ENCODE measurements at regions not wholly inside any gene's neighbourhood (a gene's known extent, or its start where the extent isn't known, plus 50 kb on each side); places are given as distances from the start of the nearest gene placed in this dataset.

DNA sequence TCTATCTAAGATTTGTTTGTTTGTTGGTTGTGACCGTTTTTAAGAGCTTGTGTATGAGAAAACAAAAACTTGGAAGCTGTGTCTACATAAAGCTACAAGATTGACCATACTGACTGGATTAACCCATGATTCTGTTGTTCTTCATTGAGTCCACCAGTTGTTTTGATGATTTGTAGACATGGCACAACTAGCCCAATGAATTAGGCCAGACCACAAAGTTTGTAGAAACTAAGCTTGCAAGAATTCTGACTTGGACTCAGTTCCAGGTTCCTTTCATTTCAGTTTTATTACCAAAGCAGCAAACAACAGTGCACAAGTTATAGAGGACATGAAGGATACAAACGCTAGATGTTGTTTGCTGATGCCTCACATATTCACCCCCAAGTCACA, 119.3 kb downstream of the RASGEF1B start:
- ATAC-seq (ENCODE audit: low read depth), result peak; percentile 76
- DNase-seq, result peak; percentile 74
- peak overlapping the region; percentile 59; the same call in 1 of the 2 replicates for H3K18ac ChIP-seq (ENCODE audit: low read depth, low read length)
- dilution Hi-C loops (cut with HindIII; ENCODE audit: low sequenced_read_pairs, unreplicated experiment), result no loop called here
- peak overlapping the region; percentile 7; the same call in 1 of the 2 replicates for H3K14ac ChIP-seq (replicated peaks; ENCODE audit: low read depth, low read length)
- no peaks in the 10 kb centered on the region for H3K27me3 ChIP-seq (ENCODE audit: control insufficient read depth, insufficient read depth, low read length)
- TF ChIP-seq CEBPB (IDR thresholded peaks at IDR 0.05; ENCODE audit: low read depth, low read length) (no peak), POLR2A (IDR thresholded peaks at IDR 0.05; ENCODE audit: low read depth, low read length) (no peak), FOS (IDR thresholded peaks at IDR 0.05; ENCODE audit: low read depth, low read length) (no peak), MXI1 (IDR thresholded peaks at IDR 0.05; ENCODE audit: borderline replicate concordance, low read depth, low read length) (no peak), BHLHE40 (IDR thresholded peaks at IDR 0.05; ENCODE audit: low read depth, low read length) (no peak), MAFK (IDR thresholded peaks at IDR 0.05; ENCODE audit: low read depth, low read length) (no peak), SMC3 (IDR thresholded peaks at IDR 0.05; ENCODE audit: low read depth, low read length) (no peak), CHD1 (IDR thresholded peaks at IDR 0.05; ENCODE audit: low read depth, low read length) (no peak), MAZ (IDR thresholded peaks at IDR 0.05; ENCODE audit: borderline replicate concordance, low read depth, low read length) (no peak), RCOR1 (IDR thresholded peaks at IDR 0.05; ENCODE audit: insufficient replicate concordance, low read length) (no peak), NFE2L2 (IDR thresholded peaks at IDR 0.05; ENCODE audit: low read depth, low read length) (no peak), RAD21 (IDR thresholded peaks at IDR 0.05; ENCODE audit: low read length) (no peak), RFX5 (IDR thresholded peaks at IDR 0.05; ENCODE audit: low read depth, low read length) (no peak)
- TF ChIP-seq, protein P1, sequence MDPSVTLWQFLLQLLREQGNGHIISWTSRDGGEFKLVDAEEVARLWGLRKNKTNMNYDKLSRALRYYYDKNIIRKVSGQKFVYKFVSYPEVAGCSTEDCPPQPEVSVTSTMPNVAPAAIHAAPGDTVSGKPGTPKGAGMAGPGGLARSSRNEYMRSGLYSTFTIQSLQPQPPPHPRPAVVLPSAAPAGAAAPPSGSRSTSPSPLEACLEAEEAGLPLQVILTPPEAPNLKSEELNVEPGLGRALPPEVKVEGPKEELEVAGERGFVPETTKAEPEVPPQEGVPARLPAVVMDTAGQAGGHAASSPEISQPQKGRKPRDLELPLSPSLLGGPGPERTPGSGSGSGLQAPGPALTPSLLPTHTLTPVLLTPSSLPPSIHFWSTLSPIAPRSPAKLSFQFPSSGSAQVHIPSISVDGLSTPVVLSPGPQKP (IDR thresholded peaks at IDR 0.05; ENCODE audit: borderline replicate concordance, low read depth, low read length), result no peak
- TF ChIP-seq, protein P2, sequence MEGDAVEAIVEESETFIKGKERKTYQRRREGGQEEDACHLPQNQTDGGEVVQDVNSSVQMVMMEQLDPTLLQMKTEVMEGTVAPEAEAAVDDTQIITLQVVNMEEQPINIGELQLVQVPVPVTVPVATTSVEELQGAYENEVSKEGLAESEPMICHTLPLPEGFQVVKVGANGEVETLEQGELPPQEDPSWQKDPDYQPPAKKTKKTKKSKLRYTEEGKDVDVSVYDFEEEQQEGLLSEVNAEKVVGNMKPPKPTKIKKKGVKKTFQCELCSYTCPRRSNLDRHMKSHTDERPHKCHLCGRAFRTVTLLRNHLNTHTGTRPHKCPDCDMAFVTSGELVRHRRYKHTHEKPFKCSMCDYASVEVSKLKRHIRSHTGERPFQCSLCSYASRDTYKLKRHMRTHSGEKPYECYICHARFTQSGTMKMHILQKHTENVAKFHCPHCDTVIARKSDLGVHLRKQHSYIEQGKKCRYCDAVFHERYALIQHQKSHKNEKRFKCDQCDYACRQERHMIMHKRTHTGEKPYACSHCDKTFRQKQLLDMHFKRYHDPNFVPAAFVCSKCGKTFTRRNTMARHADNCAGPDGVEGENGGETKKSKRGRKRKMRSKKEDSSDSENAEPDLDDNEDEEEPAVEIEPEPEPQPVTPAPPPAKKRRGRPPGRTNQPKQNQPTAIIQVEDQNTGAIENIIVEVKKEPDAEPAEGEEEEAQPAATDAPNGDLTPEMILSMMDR (conservative IDR thresholded peaks at IDR 0.05; ENCODE audit: low read depth, low read length), result no peak
- TF ChIP-seq, protein P3, sequence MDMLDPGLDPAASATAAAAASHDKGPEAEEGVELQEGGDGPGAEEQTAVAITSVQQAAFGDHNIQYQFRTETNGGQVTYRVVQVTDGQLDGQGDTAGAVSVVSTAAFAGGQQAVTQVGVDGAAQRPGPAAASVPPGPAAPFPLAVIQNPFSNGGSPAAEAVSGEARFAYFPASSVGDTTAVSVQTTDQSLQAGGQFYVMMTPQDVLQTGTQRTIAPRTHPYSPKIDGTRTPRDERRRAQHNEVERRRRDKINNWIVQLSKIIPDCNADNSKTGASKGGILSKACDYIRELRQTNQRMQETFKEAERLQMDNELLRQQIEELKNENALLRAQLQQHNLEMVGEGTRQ (IDR thresholded peaks at IDR 0.05; ENCODE audit: low read depth, low read length), result no peak
- H3K56ac ChIP-seq (ENCODE audit: extremely low read depth, insufficient read depth, low read length), result no peak overlapping the region
- no peaks in the 10 kb centered on the region for H3K36me3 ChIP-seq (ENCODE audit: control insufficient read depth, insufficient read depth, low read length)
- intact Hi-C loops (cut with micrococcal nuclease), result no loop called here
- peak overlapping the region; percentile 38; the same call in 1 of the 3 replicates for H2BK15ac ChIP-seq (ENCODE audit: low read depth, low read length)
- H3K9me1 ChIP-seq (ENCODE audit: insufficient read depth, low read length), result peaks cover 5% of the 10 kb centered on the region
- H3K4ac ChIP-seq (ENCODE audit: low read depth, low read length), result peak overlapping the region; percentile 85
- peak overlapping the region; percentile 77; the same call in 1 of the 2 replicates for H2BK120ac ChIP-seq (ENCODE audit: low read depth, low read length)
- H2AFZ ChIP-seq (replicated peaks; ENCODE audit: low read length, poor library complexity), result peak overlapping the region; percentile 70
- ChIA-PET CTCF (interaction anchor here (0.9 to 2.1 kb wide), 10 partner anchors 32 to 287 kb away, joined by 3 to 30 read pairs (median 4); partner anchors contain the start of gene PRKG2), POLR2A (ENCODE audit: unreplicated experiment) (no interaction called here)
- H2AK5ac ChIP-seq (ENCODE audit: low read depth, low read length), result no peak overlapping the region
- H2BK5ac ChIP-seq (ENCODE audit: low read depth, low read length, poor library complexity, severe bottlenecking), result peak overlapping the region; percentile 71
- no peaks in the 10 kb centered on the region for H3K9me3 ChIP-seq (ENCODE audit: control insufficient read depth, insufficient read depth, low read length)
- in situ Hi-C loops (cut with MboI; ENCODE audit: low sequenced_read_pairs), result loop anchor here (5.0 to 10.0 kb wide), 2 partner anchors 285 to 978 kb away; no protein-coding TSS in a partner anchor
- H3K4me3 ChIP-seq (ENCODE audit: insufficient read depth, low read depth, low read length), result no peak overlapping the region
- WGBS, 2 experiments (ENCODE audit: extremely low coverage in 2 of 2, insufficient read length in 1 of 2), result no CpG with 5 or more reads among the region's 2 CpGs
- BruUV-seq (replicated peaks), result no TSS peak
- no peak overlapping the region; the same call in 1 of the 2 replicates for H3K23ac ChIP-seq (ENCODE audit: low read depth, low read length)
- H3K27ac ChIP-seq (ENCODE audit: insufficient read depth, low read length), result peak overlapping the region; percentile 47; the same call in 1 of the 2 replicates
- H2AK9ac ChIP-seq (replicated peaks; ENCODE audit: low read depth, low read length, poor library complexity), result no peak overlapping the region
- no peaks in the 10 kb centered on the region for H3K79me1 ChIP-seq (ENCODE audit: low read depth in 1 of 2, low read length in 2 of 2)
- H3K9ac ChIP-seq (ENCODE audit: low read depth, low read length), result no peak overlapping the region
- peak overlapping the region; percentile 36; the same call in 1 of the 2 replicates for H4K5ac ChIP-seq (ENCODE audit: low read depth, low read length)
- H4K91ac ChIP-seq (ENCODE audit: insufficient read depth, low read depth, low read length), result peak overlapping the region; percentile 63; the same call in 1 of the 2 replicates
- peak overlapping the region; percentile 91 for H2BK20ac ChIP-seq (ENCODE audit: low read depth, low read length)
- peaks cover 4% of the 10 kb centered on the region for H3K4me1 ChIP-seq (ENCODE audit: control insufficient read depth, insufficient read depth, low read length)
- no peaks in the 10 kb centered on the region for H4K20me1 ChIP-seq (ENCODE audit: insufficient read depth, low read length)
- H4K8ac ChIP-seq (ENCODE audit: low read depth in 2 of 2, low read length in 2 of 2), result peak overlapping the region in 1 of 2 experiments; percentile 26; a peak in 2 of 4 replicates
- peak overlapping the region; percentile 43 for H3K4me2 ChIP-seq (ENCODE audit: low read depth, low read length)
